CD14-positive monocyte (primary cell): ENCODE measurements at regions not wholly inside any gene's neighbourhood (a gene's known extent, or its start where the extent isn't known, plus 50 kb on each side); places are given as distances from the start of the nearest gene placed in this dataset.
"Not testable (repeated sequence)": the region's sequence is repeated elsewhere in the genome, so short reads cannot be mapped to it uniquely, and the experiment has no call there.

Experiments
- DNase-seq, 3 donors: peaks; one replicate each; pipeline ENCODE4 v3.0.0-alpha.2; 2011 to 2022
- H2AFZ ChIP-seq: 2 replicates; pipeline ENCODE4 v1.6.0; 2012; ENCODE audit warnings: mild to moderate bottlenecking, low read depth, low read length, inconsistent platforms; ENCODE audit not compliant: insufficient read depth, poor library complexity, severe bottlenecking
- H3K27ac ChIP-seq, 2 donors: 1 replicate in 1 of 2; 2 replicates in 1 of 2; pipeline ENCODE4 v1.5.1; 2012 to 2013; ENCODE audit warnings: low read length in 2 of 2, control low read depth in 1 of 2, inconsistent platforms in 1 of 2, low read depth in 1 of 2, mild to moderate bottlenecking in 1 of 2
- H3K27me3 ChIP-seq, 2 donors: one replicate each; pipeline versions ENCODE4 v1.6.0 to v1.6.1; 2011 to 2013; ENCODE audit warnings: low read length in 2 of 2; ENCODE audit not compliant: control insufficient read depth in 2 of 2, insufficient read depth in 2 of 2
- H3K36me3 ChIP-seq, 2 donors: replicated peaks in 1 of 2; 1 replicate in 1 of 2; 2 replicates in 1 of 2; pipeline versions ENCODE4 v1.5.1 to v1.6.1; 2012 to 2013; ENCODE audit warnings: low read length in 2 of 2, control low read depth in 1 of 2, inconsistent platforms in 1 of 2, mild to moderate bottlenecking in 1 of 2; ENCODE audit not compliant: insufficient read depth in 2 of 2, control insufficient read depth in 1 of 2
- H3K4me1 ChIP-seq, 2 donors: 1 replicate in 1 of 2; 2 replicates in 1 of 2; pipeline versions ENCODE4 v1.5.1 to v1.6.1; 2012 to 2013; ENCODE audit warnings: low read length in 2 of 2, control low read depth in 1 of 2, inconsistent platforms in 1 of 2, mild to moderate bottlenecking in 1 of 2, moderate library complexity in 1 of 2; ENCODE audit not compliant: insufficient read depth in 2 of 2, control insufficient read depth in 1 of 2
- H3K4me2 ChIP-seq: replicated peaks from 2 replicates; pipeline ENCODE3; 2012; ENCODE audit warnings: low read length, moderate library complexity, mild to moderate bottlenecking; ENCODE audit not compliant: poor library complexity, severe bottlenecking; ENCODE audit errors: extremely low read depth
- H3K4me3 ChIP-seq, 3 experiments: fragments of 200-600 bp in 1 of 3; sonication (generic) in 1 of 3; replicated peaks in 1 of 3; 1 replicate in 2 of 3; 2 replicates in 1 of 3; pipeline ENCODE4 v1.5.1; 2011 to 2013; ENCODE audit warnings: low read length in 3 of 3, mild to moderate bottlenecking in 3 of 3, control low read depth in 2 of 3, low read depth in 2 of 3, inconsistent platforms in 1 of 3, moderate library complexity in 1 of 3
- H3K79me2 ChIP-seq: 2 replicates; pipeline ENCODE4 v1.6.0; 2012; ENCODE audit warnings: mild to moderate bottlenecking, control low read depth, inconsistent platforms, low read length, moderate library complexity; ENCODE audit not compliant: insufficient read depth
- H3K9ac ChIP-seq: 2 replicates; pipeline ENCODE4 v1.6.0; 2017; ENCODE audit warnings: low read length, mild to moderate bottlenecking; ENCODE audit not compliant: insufficient read depth, poor library complexity, severe bottlenecking
- H3K9me3 ChIP-seq, 2 donors: replicated peaks in 1 of 2; 1 replicate in 1 of 2; 2 replicates in 1 of 2; pipeline versions ENCODE4 v1.5.1 to v1.6.1; 2012 to 2013; ENCODE audit warnings: low read length in 2 of 2, control low read depth in 1 of 2; ENCODE audit not compliant: control insufficient read depth in 1 of 2, insufficient read depth in 1 of 2
- H4K20me1 ChIP-seq: 2 replicates; pipeline ENCODE4 v1.6.0; 2012; ENCODE audit warnings: mild to moderate bottlenecking, low read length, control low read depth, moderate library complexity; ENCODE audit not compliant: insufficient read depth
- H3K27ac Mint-ChIP-seq, 7 donors: one replicate each; pipeline ENCODE4 v1.8.0; 2020; ENCODE audit warnings: mild to moderate bottlenecking in 7 of 7, mixed read lengths in 7 of 7, moderate library complexity in 6 of 7, inconsistent platforms in 2 of 7
- H3K27me3 Mint-ChIP-seq, 3 donors: one replicate each; pipeline ENCODE4 v1.8.0; 2021 to 2022; ENCODE audit warnings: low read depth in 3 of 3, mild to moderate bottlenecking in 3 of 3, mixed read lengths in 3 of 3, moderate library complexity in 3 of 3, inconsistent platforms in 1 of 3
- H3K36me3 Mint-ChIP-seq, 2 donors: one replicate each; pipeline ENCODE4 v1.8.0; 2020; ENCODE audit warnings: mixed read lengths in 2 of 2, inconsistent platforms in 1 of 2, mild to moderate bottlenecking in 1 of 2
- H3K4me1 Mint-ChIP-seq: one replicate; pipeline ENCODE4 v1.8.0; 2020; ENCODE audit warnings: mild to moderate bottlenecking, mixed read lengths
- H3K4me3 Mint-ChIP-seq, 2 donors: one replicate each; pipeline ENCODE4 v1.8.0; 2020; ENCODE audit warnings: mild to moderate bottlenecking in 2 of 2, mixed read lengths in 2 of 2, moderate library complexity in 1 of 2
- H3K9me3 Mint-ChIP-seq, 7 donors: one replicate each; pipeline ENCODE4 v1.8.0; 2020 to 2022; ENCODE audit warnings: mixed read lengths in 7 of 7, mild to moderate bottlenecking in 6 of 7, moderate library complexity in 6 of 7, inconsistent platforms in 2 of 7
- CTCF ChIP-seq: fragments of 200-600 bp; IDR thresholded peaks from one replicate; pipeline ENCODE4 v1.8.0; 2022; ENCODE audit warnings: antibody characterized with exemption, mild to moderate bottlenecking
- WGBS: methylation state at CpG from one replicate; pipeline ENCODE4 v1.1.5; 2013; ENCODE audit warnings: missing lambda C conversion rate; ENCODE audit not compliant: insufficient coverage; 5-methylcytosine and 5-hydroxymethylcytosine counted together
- intact Hi-C, 2 donors: fragments of 100-400 bp; cut with micrococcal nuclease; formaldehyde crosslinking; loops; one replicate each; pipeline versions ENCODE4 v1.15.0 to v1.15.1; 2023

GRCh38 chr3:75319776-75320175 lies 344.4 kb upstream of the FRG2C start:
- H3K4me2 ChIP-seq, H3K27ac ChIP-seq, H3K9ac ChIP-seq, H3K4me1 Mint-ChIP-seq, H3K4me3 Mint-ChIP-seq, H2AFZ ChIP-seq, H3K9me3 ChIP-seq, H3K9me3 Mint-ChIP-seq, H3K27me3 Mint-ChIP-seq, H3K79me2 ChIP-seq, H3K27ac Mint-ChIP-seq, intact Hi-C loops, H3K36me3 Mint-ChIP-seq, H3K27me3 ChIP-seq, H3K4me3 ChIP-seq, H3K36me3 ChIP-seq, DNase-seq, H4K20me1 ChIP-seq, H3K4me1 ChIP-seq: not testable (repeated sequence)
- WGBS: no CpG with 5 or more reads among the region's 1 CpG

GRCh38 chr3:75320369-75320768 lies 343.8 kb upstream of the FRG2C start:
- intact Hi-C loops: no loop called here
- Mint-ChIP-seq H3K36me3 (no peaks in the 10 kb centered on the region), H3K4me3 (no peak overlapping the region), H3K4me1 (no peaks in the 10 kb centered on the region), H3K27me3 (peaks cover 1 to 5% (median 3%) of the 10 kb centered on the region in 3 donors), H3K27ac (no peak overlapping the region), H3K9me3 (peaks cover 0 to 2% (median 0%) of the 10 kb centered on the region in 7 donors)
- Histone ChIP-seq H3K9ac (no peak overlapping the region), H3K36me3 (no peaks in the 10 kb centered on the region), H3K4me2 (no peak overlapping the region), H4K20me1 (no peaks in the 10 kb centered on the region), H3K79me2 (no peaks in the 10 kb centered on the region), H3K4me1 (no peaks in the 10 kb centered on the region), H3K9me3 (no peaks in the 10 kb centered on the region), H3K27me3 (no peaks in the 10 kb centered on the region), H3K27ac (no peak overlapping the region), H2AFZ (no peak overlapping the region), H3K4me3 (no peak overlapping the region)
- no peak for DNase-seq
- no peak for TF ChIP-seq CTCF
- 90% methylated on average over 3 of the region's 4 CpGs for WGBS
